ENCODE measurements at regions not wholly inside any gene's neighbourhood (a gene's known extent, or its start where the extent isn't known, plus 50 kb on each side); places are given as distances from the start of the nearest gene placed in this dataset.

- TF ChIP-seq CTCF (IDR thresholded peaks at IDR 0.05; ENCODE audit: low read depth, low read length, poor library complexity, severe bottlenecking), result no peak
- TF ChIP-seq EZH2phosphoT487 (IDR thresholded peaks at IDR 0.05; ENCODE audit: borderline replicate concordance, low read length), result no peak
These were observed 160.0 kb upstream of the ITGA1 start for GRCh38 chr5:52627740-52628139.

Measured in DOHH2 (cell line).